IgD-negative memory B cell (primary cell): ENCODE measurements at regions not wholly inside any gene's neighbourhood (a gene's known extent, or its start where the extent isn't known, plus 50 kb on each side); places are given as distances from the start of the nearest gene placed in this dataset.

Experiments used
- H3K27ac Mint-ChIP-seq, 3 donors: one replicate each; pipeline ENCODE4 v1.8.0; 2020 to 2022; ENCODE audit warnings: mild to moderate bottlenecking in 3 of 3, mixed read lengths in 3 of 3, moderate library complexity in 1 of 3
- H3K27me3 Mint-ChIP-seq: one replicate; pipeline ENCODE4 v1.8.0; 2021; ENCODE audit warnings: mixed read lengths
- H3K36me3 Mint-ChIP-seq: one replicate; pipeline ENCODE4 v1.8.0; 2020; ENCODE audit warnings: mild to moderate bottlenecking, mixed read lengths
- H3K4me1 Mint-ChIP-seq, 3 donors: one replicate each; pipeline ENCODE4 v1.8.0; 2020 to 2022; ENCODE audit warnings: mixed read lengths in 3 of 3, mild to moderate bottlenecking in 1 of 3
- H3K4me3 Mint-ChIP-seq, 4 donors: one replicate each; pipeline ENCODE4 v1.8.0; 2020 to 2022; ENCODE audit warnings: mild to moderate bottlenecking in 4 of 4, mixed read lengths in 4 of 4, moderate library complexity in 3 of 4
- H3K9me3 Mint-ChIP-seq, 3 donors: one replicate each; pipeline ENCODE4 v1.8.0; 2020 to 2021; ENCODE audit warnings: mixed read lengths in 3 of 3, mild to moderate bottlenecking in 1 of 3

- H3K27me3 Mint-ChIP-seq, result no peaks in the 10 kb centered on the region
- no peaks in the 10 kb centered on the region for H3K4me1 Mint-ChIP-seq
- H3K27ac Mint-ChIP-seq, result no peak overlapping the region
- peaks cover 3% of the 10 kb centered on the region for H3K36me3 Mint-ChIP-seq
- H3K9me3 Mint-ChIP-seq, result peaks cover 0 to 4% (median 0%) of the 10 kb centered on the region in 3 donors
- H3K4me3 Mint-ChIP-seq, result no peak overlapping the region
These were observed 1074.3 kb downstream of the TTLL7 start for GRCh38 chr1:82924666-82925065.

- Mint-ChIP-seq H3K27ac (no peak overlapping the region), H3K9me3 (peaks cover 0 to 4% (median 0%) of the 10 kb centered on the region in 3 donors), H3K4me1 (no peaks in the 10 kb centered on the region), H3K4me3 (no peak overlapping the region), H3K36me3 (peaks cover 3% of the 10 kb centered on the region), H3K27me3 (no peaks in the 10 kb centered on the region)
These were observed 1075.0 kb downstream of the TTLL7 start for GRCh38 chr1:82923931-82924330.

- no peaks in the 10 kb centered on the region for H3K27me3 Mint-ChIP-seq
- peaks cover 0 to 4% (median 0%) of the 10 kb centered on the region in 3 donors for H3K9me3 Mint-ChIP-seq
- H3K4me1 Mint-ChIP-seq, result no peaks in the 10 kb centered on the region
- no peak overlapping the region for H3K4me3 Mint-ChIP-seq
- no peak overlapping the region for H3K27ac Mint-ChIP-seq
- H3K36me3 Mint-ChIP-seq, result peaks cover 3% of the 10 kb centered on the region
These were observed 1077.2 kb downstream of the TTLL7 start for GRCh38 chr1:82921759-82922158.

GRCh38 chr1:82920418-82921248, 1078.3 kb downstream of the TTLL7 start:
- peaks cover 0 to 4% (median 0%) of the 10 kb centered on the region in 3 donors for H3K9me3 Mint-ChIP-seq
- H3K36me3 Mint-ChIP-seq, result peaks cover 3% of the 10 kb centered on the region
- no peaks in the 10 kb centered on the region for H3K27me3 Mint-ChIP-seq
- no peak overlapping the region for H3K4me3 Mint-ChIP-seq
- no peaks in the 10 kb centered on the region for H3K4me1 Mint-ChIP-seq
- peak overlapping the region in 1 of 3 donors; percentile 73 for H3K27ac Mint-ChIP-seq

GRCh38 chr1:82919837-82920236, 1079.1 kb downstream of the TTLL7 start:
- peak overlapping the region in 1 of 3 donors; percentile 74 for H3K27ac Mint-ChIP-seq
- no peak overlapping the region for H3K4me3 Mint-ChIP-seq
- no peaks in the 10 kb centered on the region for H3K4me1 Mint-ChIP-seq
- H3K9me3 Mint-ChIP-seq, result peaks cover 0 to 3% (median 0%) of the 10 kb centered on the region in 3 donors
- peaks cover 2% of the 10 kb centered on the region for H3K36me3 Mint-ChIP-seq
- H3K27me3 Mint-ChIP-seq, result no peaks in the 10 kb centered on the region

- no peaks in the 10 kb centered on the region for H3K27me3 Mint-ChIP-seq
- peaks cover 0 to 2% (median 0%) of the 10 kb centered on the region in 3 donors for H3K9me3 Mint-ChIP-seq
- no peaks in the 10 kb centered on the region for H3K4me1 Mint-ChIP-seq
- no peak overlapping the region for H3K27ac Mint-ChIP-seq
- H3K36me3 Mint-ChIP-seq, result no peaks in the 10 kb centered on the region
- no peak overlapping the region for H3K4me3 Mint-ChIP-seq
These were observed 1091.6 kb downstream of the TTLL7 start for GRCh38 chr1:82907313-82907712.

GRCh38 chr1:82903626-82904025, 1095.3 kb downstream of the TTLL7 start:
- Mint-ChIP-seq H3K36me3 (no peaks in the 10 kb centered on the region), H3K4me1 (no peaks in the 10 kb centered on the region)

GRCh38 chr1:82901561-82901960, 1097.4 kb downstream of the TTLL7 start:
- H3K9me3 Mint-ChIP-seq, result peaks cover 0 to 2% (median 0%) of the 10 kb centered on the region in 3 donors
- H3K36me3 Mint-ChIP-seq, result no peaks in the 10 kb centered on the region
- no peak overlapping the region for H3K27ac Mint-ChIP-seq
- no peak overlapping the region for H3K4me3 Mint-ChIP-seq
- no peaks in the 10 kb centered on the region for H3K4me1 Mint-ChIP-seq
- no peaks in the 10 kb centered on the region for H3K27me3 Mint-ChIP-seq

More at GRCh38 chr1:82903626-82904025, 1095.3 kb downstream of the TTLL7 start:
- no peak overlapping the region for H3K27ac Mint-ChIP-seq
- H3K4me3 Mint-ChIP-seq, result no peak overlapping the region
- H3K9me3 Mint-ChIP-seq, result peaks cover 0 to 2% (median 0%) of the 10 kb centered on the region in 3 donors
- H3K27me3 Mint-ChIP-seq, result no peaks in the 10 kb centered on the region

GRCh38 chr1:82901118-82901517, 1097.8 kb downstream of the TTLL7 start:
- Mint-ChIP-seq H3K27me3 (no peaks in the 10 kb centered on the region), H3K27ac (no peak overlapping the region), H3K4me3 (no peak overlapping the region)

GRCh38 chr1:82899017-82899416, 1098.3 kb downstream of the ADGRL2 start:
- H3K4me3 Mint-ChIP-seq, result no peak overlapping the region
- H3K36me3 Mint-ChIP-seq, result no peaks in the 10 kb centered on the region
- H3K27ac Mint-ChIP-seq, result no peak overlapping the region
- no peaks in the 10 kb centered on the region for H3K4me1 Mint-ChIP-seq
- no peaks in the 10 kb centered on the region for H3K27me3 Mint-ChIP-seq
- H3K9me3 Mint-ChIP-seq, result peaks cover 0 to 2% (median 0%) of the 10 kb centered on the region in 3 donors

More at GRCh38 chr1:82901118-82901517, 1097.8 kb downstream of the TTLL7 start:
- Mint-ChIP-seq H3K36me3 (no peaks in the 10 kb centered on the region), H3K4me1 (no peaks in the 10 kb centered on the region), H3K9me3 (peaks cover 0 to 2% (median 0%) of the 10 kb centered on the region in 3 donors)

GRCh38 chr1:82897549-82897948, 1096.8 kb downstream of the ADGRL2 start:
- Mint-ChIP-seq H3K27me3 (no peaks in the 10 kb centered on the region), H3K36me3 (no peaks in the 10 kb centered on the region), H3K4me1 (no peaks in the 10 kb centered on the region), H3K9me3 (peaks cover 0 to 2% (median 0%) of the 10 kb centered on the region in 3 donors), H3K27ac (no peak overlapping the region), H3K4me3 (no peak overlapping the region)

GRCh38 chr1:82896036-82896435, 1095.3 kb downstream of the ADGRL2 start:
- no peaks in the 10 kb centered on the region for H3K36me3 Mint-ChIP-seq
- H3K4me3 Mint-ChIP-seq, result no peak overlapping the region
- H3K27me3 Mint-ChIP-seq, result no peaks in the 10 kb centered on the region
- no peaks in the 10 kb centered on the region for H3K4me1 Mint-ChIP-seq
- peaks cover 0 to 2% (median 0%) of the 10 kb centered on the region in 3 donors for H3K9me3 Mint-ChIP-seq
- H3K27ac Mint-ChIP-seq, result no peak overlapping the region

GRCh38 chr1:82894635-82895034, 1093.9 kb downstream of the ADGRL2 start:
- H3K4me3 Mint-ChIP-seq, result no peak overlapping the region
- no peaks in the 10 kb centered on the region for H3K27me3 Mint-ChIP-seq
- H3K4me1 Mint-ChIP-seq, result no peaks in the 10 kb centered on the region
- no peak overlapping the region for H3K27ac Mint-ChIP-seq
- H3K9me3 Mint-ChIP-seq, result peaks cover 0 to 3% (median 0%) of the 10 kb centered on the region in 3 donors
- no peaks in the 10 kb centered on the region for H3K36me3 Mint-ChIP-seq

GRCh38 chr1:82893712-82894470, 1093.2 kb downstream of the ADGRL2 start:
- H3K27me3 Mint-ChIP-seq, result no peaks in the 10 kb centered on the region
- H3K36me3 Mint-ChIP-seq, result no peaks in the 10 kb centered on the region
- H3K9me3 Mint-ChIP-seq, result peaks cover 0 to 3% (median 0%) of the 10 kb centered on the region in 3 donors
- no peaks in the 10 kb centered on the region for H3K4me1 Mint-ChIP-seq
- H3K27ac Mint-ChIP-seq, result no peak overlapping the region
- no peak overlapping the region for H3K4me3 Mint-ChIP-seq

- H3K27ac Mint-ChIP-seq, result no peak overlapping the region
- H3K27me3 Mint-ChIP-seq, result peaks cover 2% of the 10 kb centered on the region
- peaks cover 0 to 2% (median 0%) of the 10 kb centered on the region in 3 donors for H3K4me1 Mint-ChIP-seq
- no peak overlapping the region for H3K4me3 Mint-ChIP-seq
- H3K9me3 Mint-ChIP-seq, result no peaks in the 10 kb centered on the region
- H3K36me3 Mint-ChIP-seq, result no peaks in the 10 kb centered on the region
These were observed 1079.8 kb downstream of the ADGRL2 start for GRCh38 chr1:82880506-82880905.
